Endothelial cell of umbilical vein (primary cell): ENCODE measurements at regions not wholly inside any gene's neighbourhood (a gene's known extent, or its start where the extent isn't known, plus 50 kb on each side); places are given as distances from the start of the nearest gene placed in this dataset.
A peak's percentile ranks its signal among the peaks of the same experiment; 100 is the strongest.

ENCODE experiments used
- BruUV-seq: library from RNA; stranded (reverse); fragments of 400-500 nt; replicated peaks from 2 replicates; lab custom pipeline; 2021; lab: Mats Ljungman, UMichigan
- CTCF ChIA-PET: fragments of 300-600, 350-600 bp; sonication (Branson Sonifier 250); formaldehyde crosslinking; loops from one replicate; lab custom pipeline; 2021; ENCODE audit warnings: antibody characterized with exemption, inconsistent platforms; lab: Charles Lee
- POLR2A ChIA-PET: fragments of 300-600, 350-600 bp; sonication (Branson Sonifier 250); formaldehyde crosslinking; loops from one replicate; lab custom pipeline; 2021; ENCODE audit warnings: antibody characterized with exemption, inconsistent platforms; lab: Charles Lee
- DNase-seq: peaks from one replicate; pipeline ENCODE4 v3.0.0-alpha.2; 2011; ENCODE audit warnings: low read depth, low spot score
- FAIRE-seq: peaks from 2 replicates; lab custom pipeline; 2011; peaks lifted over from hg19 to GRCh38; lab: Jason Lieb, UNC
- H2AFZ ChIP-seq: 2 replicates; pipeline ENCODE4 v1.6.0; 2012; ENCODE audit warnings: low read depth, low read length, control low read depth, inconsistent platforms
- H3K27ac ChIP-seq: 2 replicates; pipeline ENCODE4 v1.5.1; 2011; ENCODE audit warnings: low read depth, mild to moderate bottlenecking, control low read depth, low read length, moderate library complexity; ENCODE audit not compliant: insufficient read depth
- H3K27me3 ChIP-seq, 2 experiments: 2 replicates each; pipeline versions ENCODE4 v1.6.0 to v1.6.1; 2011; ENCODE audit warnings: low read length in 2 of 2, mixed read lengths in 1 of 2; ENCODE audit not compliant: control insufficient read depth in 2 of 2, insufficient read depth in 2 of 2
- H3K36me3 ChIP-seq, 2 experiments: 2 replicates in 1 of 2; 3 replicates in 1 of 2; pipeline ENCODE4 v1.5.1; 2011; ENCODE audit warnings: low read length in 2 of 2, mild to moderate bottlenecking in 1 of 2, moderate library complexity in 1 of 2; ENCODE audit not compliant: control insufficient read depth in 2 of 2, insufficient read depth in 2 of 2; ENCODE audit errors: extremely low read depth in 1 of 2
- H3K4me1 ChIP-seq: 3 replicates; pipeline ENCODE4 v1.5.1; 2011; ENCODE audit warnings: mild to moderate bottlenecking, low read length; ENCODE audit not compliant: control insufficient read depth, insufficient read depth; ENCODE audit errors: extremely low read depth
- H3K4me2 ChIP-seq: 2 replicates; pipeline ENCODE4 v1.6.1; 2011; ENCODE audit warnings: low read length, control low read depth, mixed read lengths; ENCODE audit not compliant: insufficient read depth
- H3K4me3 ChIP-seq, 3 experiments: fragments of 200-600 bp in 1 of 3; sonication (generic), shearing (Covaris generic) in 1 of 3; replicated peaks in 1 of 3; 2 replicates each; pipeline ENCODE4 v1.5.1; 2011 to 2016; ENCODE audit warnings: control low read depth in 3 of 3, low read length in 3 of 3, mild to moderate bottlenecking in 2 of 3, inconsistent platforms in 1 of 3, low read depth in 1 of 3, moderate library complexity in 1 of 3; ENCODE audit not compliant: insufficient read depth in 1 of 3
- H3K79me2 ChIP-seq: 2 replicates; pipeline ENCODE4 v1.6.0; 2012; ENCODE audit warnings: low read length, inconsistent platforms; ENCODE audit not compliant: control insufficient read depth, insufficient read depth
- H3K9ac ChIP-seq: replicated peaks from 2 replicates; pipeline ENCODE3; 2011; ENCODE audit warnings: low read length, control low read depth; ENCODE audit not compliant: insufficient read depth; ENCODE audit errors: extremely low read depth
- H3K9me1 ChIP-seq: replicated peaks from 3 replicates; pipeline ENCODE4 v1.6.0; 2011; ENCODE audit warnings: mild to moderate bottlenecking, low read length; ENCODE audit not compliant: control insufficient read depth, insufficient read depth; ENCODE audit errors: extremely low read depth
- H3K9me3 ChIP-seq: replicated peaks from 2 replicates; pipeline ENCODE4 v1.5.1; 2012; ENCODE audit warnings: low read length, inconsistent platforms; ENCODE audit not compliant: control insufficient read depth, insufficient read depth
- H4K20me1 ChIP-seq: replicated peaks from 2 replicates; pipeline ENCODE3; 2011; ENCODE audit warnings: mild to moderate bottlenecking, low read length; ENCODE audit not compliant: control insufficient read depth, insufficient read depth; ENCODE audit errors: extremely low read depth
- EZH2 ChIP-seq: IDR thresholded peaks from 2 replicates; pipeline ENCODE4 v1.6.1; 2012; ENCODE audit warnings: borderline replicate concordance, low read depth, mild to moderate bottlenecking, moderate library complexity, low read length, inconsistent platforms; ENCODE audit not compliant: severe bottlenecking
- FOS ChIP-seq: IDR thresholded peaks from 2 replicates; pipeline ENCODE4 v1.6.1; 2011; ENCODE audit warnings: mild to moderate bottlenecking, low read length, moderate library complexity, borderline replicate concordance; ENCODE audit not compliant: insufficient read depth
- GATA2 ChIP-seq: IDR thresholded peaks from 2 replicates; pipeline ENCODE4 v1.7.0; 2011; ENCODE audit warnings: low read depth, mild to moderate bottlenecking, moderate library complexity, mixed read lengths, low read length; ENCODE audit not compliant: insufficient read length, insufficient read depth
- JUN ChIP-seq: IDR thresholded peaks from 2 replicates; pipeline ENCODE4 v1.6.1; 2011; ENCODE audit warnings: borderline replicate concordance, low read depth; ENCODE audit not compliant: insufficient read length, insufficient read depth
- MYC ChIP-seq: IDR thresholded peaks from one replicate; pipeline ENCODE4 v1.6.1; 2011; ENCODE audit warnings: mild to moderate bottlenecking, low read depth, low read length
- POLR2A ChIP-seq: IDR thresholded peaks from 2 replicates; pipeline ENCODE4 v1.6.1; 2012; ENCODE audit warnings: low read depth, mild to moderate bottlenecking, control low read depth, low read length
- POLR2AphosphoS5 ChIP-seq: IDR thresholded peaks from 2 replicates; pipeline ENCODE4 v1.6.1; 2012; ENCODE audit warnings: low read depth, mild to moderate bottlenecking, control low read depth, low read length, moderate library complexity; ENCODE audit not compliant: insufficient read depth
- dilution Hi-C: fragments of 300-500 bp; cut with MboI; formaldehyde crosslinking; loops from one replicate; pipeline ENCODE4 v1.15.0; 2019; ENCODE audit warnings: low sequenced_read_pairs; ENCODE audit not compliant: extremely low pct_ligation_motif_present
- intact Hi-C: fragments of 100-400 bp; cut with micrococcal nuclease; formaldehyde crosslinking; loops from one replicate; pipeline ENCODE4 v1.10.0; 2022
- TF ChIP-seq, protein P1 (sequence below), 2 donors: IDR thresholded peaks; 1 replicate in 1 of 2; 2 replicates in 1 of 2; pipeline ENCODE4 v1.5.1; 2011; ENCODE audit warnings: low read length in 2 of 2, mild to moderate bottlenecking in 2 of 2, moderate library complexity in 2 of 2, control low read depth in 1 of 2, inconsistent platforms in 1 of 2, low read depth in 1 of 2; ENCODE audit not compliant: insufficient read depth in 1 of 2; ENCODE audit errors: extremely low read depth in 1 of 2
- TF ChIP-seq, protein P2 (sequence below): IDR thresholded peaks from 2 replicates; pipeline ENCODE4 v1.6.1; 2011; ENCODE audit not compliant: insufficient read depth, insufficient read length

- TF ChIP-seq MYC = no peak
- TF ChIP-seq, protein P1, sequence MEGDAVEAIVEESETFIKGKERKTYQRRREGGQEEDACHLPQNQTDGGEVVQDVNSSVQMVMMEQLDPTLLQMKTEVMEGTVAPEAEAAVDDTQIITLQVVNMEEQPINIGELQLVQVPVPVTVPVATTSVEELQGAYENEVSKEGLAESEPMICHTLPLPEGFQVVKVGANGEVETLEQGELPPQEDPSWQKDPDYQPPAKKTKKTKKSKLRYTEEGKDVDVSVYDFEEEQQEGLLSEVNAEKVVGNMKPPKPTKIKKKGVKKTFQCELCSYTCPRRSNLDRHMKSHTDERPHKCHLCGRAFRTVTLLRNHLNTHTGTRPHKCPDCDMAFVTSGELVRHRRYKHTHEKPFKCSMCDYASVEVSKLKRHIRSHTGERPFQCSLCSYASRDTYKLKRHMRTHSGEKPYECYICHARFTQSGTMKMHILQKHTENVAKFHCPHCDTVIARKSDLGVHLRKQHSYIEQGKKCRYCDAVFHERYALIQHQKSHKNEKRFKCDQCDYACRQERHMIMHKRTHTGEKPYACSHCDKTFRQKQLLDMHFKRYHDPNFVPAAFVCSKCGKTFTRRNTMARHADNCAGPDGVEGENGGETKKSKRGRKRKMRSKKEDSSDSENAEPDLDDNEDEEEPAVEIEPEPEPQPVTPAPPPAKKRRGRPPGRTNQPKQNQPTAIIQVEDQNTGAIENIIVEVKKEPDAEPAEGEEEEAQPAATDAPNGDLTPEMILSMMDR (IDR thresholded peaks at IDR 0.05; ENCODE audit: extremely low read depth in 1 of 2, insufficient read depth in 1 of 2, low read depth in 1 of 2, low read length in 2 of 2) = peak; percentile 28 to 42
Measured at GRCh38 chr3:159828542-159828943, 160.1 kb upstream of the IL12A start.

DNA sequence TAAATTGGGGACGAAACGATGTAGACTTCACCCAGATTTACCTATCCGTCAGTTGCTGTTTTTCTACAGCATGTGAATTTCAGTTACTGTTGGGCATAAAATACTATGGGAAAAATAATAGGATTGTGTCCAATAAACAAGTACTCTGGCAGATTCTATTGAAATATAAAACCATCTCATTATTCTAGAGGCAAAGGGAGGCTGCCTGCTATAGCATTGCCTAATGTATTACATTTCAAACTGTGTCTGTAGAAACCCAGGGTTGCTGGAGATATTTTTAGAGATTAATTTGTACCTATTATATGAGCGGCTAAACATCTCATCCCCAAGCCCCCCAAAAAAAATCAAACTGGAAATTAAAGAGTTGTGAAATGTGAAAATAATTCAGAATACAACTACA lies 159.6 kb upstream of the IL12A start:
- Histone ChIP-seq H3K9me3 (no peaks in the 10 kb centered on the region), H3K9ac (no peak overlapping the region), H3K4me1 (peaks cover 27% of the 10 kb centered on the region), H3K9me1 (no peaks in the 10 kb centered on the region), H3K27me3 (no peaks in the 10 kb centered on the region), H3K79me2 (peaks cover 49% of the 10 kb centered on the region), H2AFZ (no peak overlapping the region), H3K4me2 (no peak overlapping the region), H3K27ac (peak overlapping the region; percentile 32), H4K20me1 (no peaks in the 10 kb centered on the region), H3K4me3 (no peak overlapping the region), H3K36me3 (no peaks in the 10 kb centered on the region)
- POLR2A ChIA-PET = interaction anchor here (0.9 to 3.4 kb wide), 3 partner anchors 24 to 235 kb away, joined by 4 to 45 read pairs (median 8); no protein-coding TSS in a partner anchor
- FAIRE-seq = no peak
- TF ChIP-seq GATA2 = no peak
- TF ChIP-seq MYC = no peak
- TF ChIP-seq JUN = no peak
- TF ChIP-seq, protein P1 (IDR thresholded peaks at IDR 0.05; ENCODE audit: extremely low read depth in 1 of 2, insufficient read depth in 1 of 2, low read depth in 1 of 2, low read length in 2 of 2) = no peak
- no peak for TF ChIP-seq FOS
- TF ChIP-seq EZH2 = no peak
- TF ChIP-seq, protein P2, sequence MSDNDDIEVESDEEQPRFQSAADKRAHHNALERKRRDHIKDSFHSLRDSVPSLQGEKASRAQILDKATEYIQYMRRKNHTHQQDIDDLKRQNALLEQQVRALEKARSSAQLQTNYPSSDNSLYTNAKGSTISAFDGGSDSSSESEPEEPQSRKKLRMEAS = no peak
- TF ChIP-seq POLR2A = no peak
- TF ChIP-seq POLR2AphosphoS5 = no peak
- intact Hi-C loops (loop anchor here (1.0 to 5.0 kb wide), 3 partner anchors 24 to 567 kb away; partner anchors contain the start of gene IL12A), dilution Hi-C loops (no loop called here)
- BruUV-seq = TSS peak; percentile 99
- DNase-seq = no peak
- CTCF ChIA-PET = interaction anchor here (0.6 to 10.5 kb wide), 45 partner anchors 7 to 1175 kb away, joined by 3 to 201 read pairs (median 5); partner anchors contain the start of genes IL12A and SCHIP1

More at GRCh38 chr3:159828542-159828943, 160.1 kb upstream of the IL12A start:
- dilution Hi-C loops (no loop called here), intact Hi-C loops (loop anchor here (1.0 to 5.0 kb wide), 4 partner anchors 55 to 566 kb away; partner anchors contain the start of gene IL12A)
- H3K79me2 ChIP-seq = peaks cover 47% of the 10 kb centered on the region
- no peaks in the 10 kb centered on the region for H3K36me3 ChIP-seq
- H3K4me3 ChIP-seq = no peak overlapping the region
- no TSS peak for BruUV-seq
- no peaks in the 10 kb centered on the region for H3K9me1 ChIP-seq
- peaks cover 32% of the 10 kb centered on the region for H3K4me1 ChIP-seq
- no peaks in the 10 kb centered on the region for H3K9me3 ChIP-seq
- CTCF ChIA-PET = interaction anchor here (0.6 to 10.5 kb wide), 45 partner anchors 8 to 585 kb away, joined by 3 to 201 read pairs (median 5); partner anchors contain the start of genes IL12A and SCHIP1
- no peaks in the 10 kb centered on the region for H4K20me1 ChIP-seq
- POLR2A ChIA-PET = interaction anchor here (1.3 to 3.4 kb wide), 3 partner anchors 25 to 38 kb away, joined by 4 to 45 read pairs (median 8); no protein-coding TSS in a partner anchor
- H3K27ac ChIP-seq = peak overlapping the region; percentile 32
- peak overlapping the region; percentile 21 for H3K4me2 ChIP-seq
- H3K9ac ChIP-seq = no peak overlapping the region
- peak; percentile 62 for FAIRE-seq
- no peak overlapping the region for H2AFZ ChIP-seq
- H3K27me3 ChIP-seq = no peaks in the 10 kb centered on the region
- peak; percentile 80 for DNase-seq
